ENCODE measurements at regions not wholly inside any gene's neighbourhood (a gene's known extent, or its start where the extent isn't known, plus 50 kb on each side); places are given as distances from the start of the nearest gene placed in this dataset.

- Histone ChIP-seq H3K27ac (ENCODE audit: low read depth in 1 of 2, low read length in 2 of 2) (no peak overlapping the region), H3K9ac (ENCODE audit: low read depth in 1 of 2, low read length in 2 of 2) (no peak overlapping the region), H3K4me1 (ENCODE audit: control insufficient read depth in 4 of 4, insufficient read depth in 4 of 4, low read length in 3 of 4) (no peaks in the 10 kb centered on the region), H3K36me3 (ENCODE audit: control insufficient read depth in 4 of 4, insufficient read depth in 3 of 4, low read depth in 1 of 4, low read length in 3 of 4) (no peaks in the 10 kb centered on the region), H3K4me3 (ENCODE audit: low read depth in 1 of 3, low read length in 3 of 3) (no peak overlapping the region), H3K27me3 (ENCODE audit: control insufficient read depth in 4 of 4, insufficient read depth in 4 of 4, low read length in 3 of 4) (peaks cover 0 to 2% (median 1%) of the 10 kb centered on the region in 4 donors), H3K9me3 (ENCODE audit: control insufficient read depth in 4 of 4, low read length in 3 of 4) (no peaks in the 10 kb centered on the region)
- TF ChIP-seq CTCF (IDR thresholded peaks at IDR 0.05; ENCODE audit: low read depth, low read length, missing input control) (no peak), MAX (IDR thresholded peaks at IDR 0.05) (no peak), SP1 (IDR thresholded peaks at IDR 0.05) (no peak), TAF1 (conservative IDR thresholded peaks at IDR 0.05) (no peak), ZBTB33 (IDR thresholded peaks at IDR 0.05) (no peak), JUND (IDR thresholded peaks at IDR 0.05) (no peak), YY1 (IDR thresholded peaks at IDR 0.05) (no peak), FOXA2 (IDR thresholded peaks at IDR 0.05) (no peak), EGR1 (IDR thresholded peaks at IDR 0.05; ENCODE audit: low read depth in 2 of 2) (no peak), NR2F2 (IDR thresholded peaks at IDR 0.05) (no peak), RXRA (IDR thresholded peaks at IDR 0.05) (no peak), RAD21 (IDR thresholded peaks at IDR 0.05) (no peak), REST (IDR thresholded peaks at IDR 0.05) (no peak), GABPA (IDR thresholded peaks at IDR 0.05 in 1 of 2, conservative IDR thresholded peaks at IDR 0.05 in 1 of 2) (no peak), FOXA1 (IDR thresholded peaks at IDR 0.05) (no peak), HNF4G (IDR thresholded peaks at IDR 0.05) (no peak), HNF4A (conservative IDR thresholded peaks at IDR 0.05) (no peak), ATF3 (IDR thresholded peaks at IDR 0.05) (no peak)
- no peak for DNase-seq (ENCODE audit: low spot score)
- 88% methylated on average over 1 of the region's 1 CpG for WGBS
These were observed 212.9 kb upstream of the PDE10A start for GRCh38 chr6:165875946-165876345.
